K562 (cell line): ENCODE measurements at regions not wholly inside any gene's neighbourhood (a gene's known extent, or its start where the extent isn't known, plus 50 kb on each side); places are given as distances from the start of the nearest gene placed in this dataset.
A peak's percentile ranks its signal among the peaks of the same experiment; 100 is the strongest.

Experiments
- ATAC-seq: fragments of 200-7000 bp; cut with Tn5 transposase; 3 replicates; pipeline ENCODE4 v1.9.1; 2020; ENCODE audit warnings: moderate library complexity
- BruUV-seq: library from RNA; stranded (reverse); fragments of 400-500 nt; replicated peaks from 2 replicates; lab custom pipeline; 2021; lab: Mats Ljungman, UMichigan
- CTCF ChIA-PET: fragments of 300-600 bp; formaldehyde crosslinking; extraction: SDS; loops from one replicate; lab custom pipeline; 2021; ENCODE audit warnings: low intra/inter-chr PET ratio; lab: Yijun Ruan, JAX
- POLR2A ChIA-PET: fragments of 300-600, 350-650 bp; sonication (Branson Sonifier 250); formaldehyde crosslinking; extraction: SDS; loops from one replicate; lab custom pipeline; 2021; ENCODE audit warnings: antibody characterized with exemption, inconsistent platforms; lab: Yijun Ruan, JAX
- DNase-seq, 4 experiments: peaks; one replicate each; pipeline versions ENCODE4 v3.0.0 to v3.0.0-alpha.2; 2011 to 2018; ENCODE audit warnings: low spot score in 3 of 4, mixed read lengths in 3 of 4; ENCODE audit errors: extremely low read depth in 1 of 4
- FAIRE-seq: peaks from 2 replicates; lab custom pipeline; 2011; peaks lifted over from hg19 to GRCh38; lab: Jason Lieb, UNC
- H2AFZ ChIP-seq: 2 replicates; pipeline ENCODE4 v1.6.0; 2011; ENCODE audit warnings: low read depth, low read length, control low read depth, inconsistent platforms
- H3K27ac ChIP-seq: fragments of 200-600 bp; 3 replicates; pipeline ENCODE4 v1.8.0; 2011; ENCODE audit warnings: low read depth, mild to moderate bottlenecking, control low read depth, inconsistent platforms, low read length, moderate library complexity, mixed read lengths; ENCODE audit errors: extremely low read depth
- H3K27me3 ChIP-seq, 2 experiments: fragments of 300-600 bp in 1 of 2; 2 replicates in 1 of 2; 3 replicates in 1 of 2; pipeline versions ENCODE4 v1.6.0 to v1.8.0; 2011; ENCODE audit warnings: inconsistent platforms in 2 of 2, low read length in 2 of 2, mild to moderate bottlenecking in 1 of 2, mixed read lengths in 1 of 2, moderate library complexity in 1 of 2; ENCODE audit not compliant: control insufficient read depth in 2 of 2, insufficient read depth in 2 of 2
- H3K36me3 ChIP-seq: fragments of 300-600 bp; 3 replicates; pipeline ENCODE4 v1.8.0; 2011; ENCODE audit warnings: mild to moderate bottlenecking, low read length, inconsistent platforms; ENCODE audit not compliant: control insufficient read depth, insufficient read depth
- H3K4me1 ChIP-seq, 2 experiments: fragments of 200-600 bp in 1 of 2; replicated peaks in 1 of 2; 2 replicates in 1 of 2; 3 replicates in 1 of 2; pipeline versions ENCODE4 v1.5.1 to v1.8.0; 2011; ENCODE audit warnings: inconsistent platforms in 2 of 2, low read length in 2 of 2, mild to moderate bottlenecking in 1 of 2, mixed read lengths in 1 of 2, moderate library complexity in 1 of 2; ENCODE audit not compliant: control insufficient read depth in 2 of 2, insufficient read depth in 2 of 2
- H3K4me2 ChIP-seq: 2 replicates; pipeline ENCODE4 v1.6.1; 2011; ENCODE audit warnings: low read length, control low read depth, inconsistent platforms, mixed read lengths; ENCODE audit not compliant: insufficient read depth
- H3K4me3 ChIP-seq: fragments of 200-600 bp; sonication (generic), shearing (Covaris generic); 2 replicates; pipeline ENCODE4 v1.5.1; 2016; ENCODE audit warnings: control low read depth, inconsistent platforms
- H3K79me2 ChIP-seq: fragments of 200-600 bp; 3 replicates; pipeline ENCODE4 v1.8.0; 2011; ENCODE audit warnings: low read length, inconsistent platforms; ENCODE audit not compliant: control insufficient read depth, insufficient read depth
- H3K9ac ChIP-seq, 2 experiments: 2 replicates each; pipeline versions ENCODE4 v1.6.0 to v1.6.1; 2011; ENCODE audit warnings: low read depth in 2 of 2, low read length in 2 of 2, control low read depth in 1 of 2, inconsistent platforms in 1 of 2, mild to moderate bottlenecking in 1 of 2, mixed read lengths in 1 of 2; ENCODE audit not compliant: insufficient read depth in 1 of 2
- H3K9me1 ChIP-seq: one replicate; pipeline ENCODE4 v1.6.0; 2011; ENCODE audit warnings: inconsistent platforms, mild to moderate bottlenecking, low read length, moderate library complexity; ENCODE audit not compliant: control insufficient read depth, insufficient read depth
- H3K9me3 ChIP-seq: replicated peaks from 2 replicates; pipeline ENCODE4 v1.5.1; 2011; ENCODE audit warnings: low read depth, low read length, inconsistent platforms; ENCODE audit not compliant: control insufficient read depth, insufficient read depth
- H4K20me1 ChIP-seq: replicated peaks from 2 replicates; pipeline ENCODE4 v1.6.1; 2011; ENCODE audit warnings: low read length, inconsistent platforms, mixed read lengths; ENCODE audit not compliant: control insufficient read depth, insufficient read depth
- NFIC ChIP-seq: fragments of 450-650 bp; IDR thresholded peaks from 2 replicates; pipeline ENCODE4 v1.6.1; 2017; ENCODE audit warnings: mild to moderate bottlenecking, inconsistent platforms
- ZMIZ1 ChIP-seq, 2 experiments: fragments of 150-350 bp in 1 of 2; IDR thresholded peaks; 2 replicates each; pipeline ENCODE4 v1.6.1; 2012 to 2016; ENCODE audit warnings: low read depth in 2 of 2, low read length in 2 of 2, mild to moderate bottlenecking in 1 of 2, moderate library complexity in 1 of 2
- whole genome bisulfite sequencing: fragments of 100-300 bp; shearing (Covaris generic); methylation state at CpG from one replicate; pipeline ENCODE4 v1.1.6; 2016; ENCODE audit warnings: low coverage, mixed read lengths; ENCODE audit not compliant: insufficient coverage; ENCODE audit errors: missing lambda C conversion rate; 5-methylcytosine and 5-hydroxymethylcytosine counted together
- in situ Hi-C: fragments of 300-500 bp; cut with MboI; formaldehyde crosslinking; loops from 4 replicates; pipeline ENCODE4 v1.15.0; 2018; ENCODE audit warnings: inconsistent platforms, mixed read lengths
- intact Hi-C: fragments of 100-400 bp; cut with micrococcal nuclease; formaldehyde crosslinking; loops from 2 replicates; pipeline ENCODE4 v1.14.2; 2022
- TF ChIP-seq, protein P1 (sequence below): fragments of 450-650 bp; IDR thresholded peaks from 2 replicates; pipeline ENCODE4 v1.6.1; 2016; ENCODE audit warnings: low read depth

DNA sequence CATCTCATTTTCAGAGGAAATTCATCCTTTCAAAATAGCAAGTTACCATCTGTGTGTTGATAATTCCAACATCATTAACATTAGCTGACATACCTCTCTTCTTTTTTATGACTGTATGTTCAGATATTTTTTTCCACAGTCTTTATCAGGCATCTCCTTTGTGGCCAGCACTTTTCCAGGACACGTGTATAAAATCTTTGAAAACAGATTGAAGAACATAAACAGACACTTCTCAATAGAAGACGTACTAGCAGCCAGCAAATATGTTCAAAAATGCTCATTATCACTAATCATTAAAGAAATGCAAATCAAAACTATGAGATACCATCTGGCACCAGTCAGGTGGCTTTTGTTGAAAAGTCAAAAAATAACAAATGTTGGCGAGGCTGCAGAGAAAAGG lies 734.3 kb downstream of the SEMA5A start (continued):
- TF ChIP-seq, protein P1, sequence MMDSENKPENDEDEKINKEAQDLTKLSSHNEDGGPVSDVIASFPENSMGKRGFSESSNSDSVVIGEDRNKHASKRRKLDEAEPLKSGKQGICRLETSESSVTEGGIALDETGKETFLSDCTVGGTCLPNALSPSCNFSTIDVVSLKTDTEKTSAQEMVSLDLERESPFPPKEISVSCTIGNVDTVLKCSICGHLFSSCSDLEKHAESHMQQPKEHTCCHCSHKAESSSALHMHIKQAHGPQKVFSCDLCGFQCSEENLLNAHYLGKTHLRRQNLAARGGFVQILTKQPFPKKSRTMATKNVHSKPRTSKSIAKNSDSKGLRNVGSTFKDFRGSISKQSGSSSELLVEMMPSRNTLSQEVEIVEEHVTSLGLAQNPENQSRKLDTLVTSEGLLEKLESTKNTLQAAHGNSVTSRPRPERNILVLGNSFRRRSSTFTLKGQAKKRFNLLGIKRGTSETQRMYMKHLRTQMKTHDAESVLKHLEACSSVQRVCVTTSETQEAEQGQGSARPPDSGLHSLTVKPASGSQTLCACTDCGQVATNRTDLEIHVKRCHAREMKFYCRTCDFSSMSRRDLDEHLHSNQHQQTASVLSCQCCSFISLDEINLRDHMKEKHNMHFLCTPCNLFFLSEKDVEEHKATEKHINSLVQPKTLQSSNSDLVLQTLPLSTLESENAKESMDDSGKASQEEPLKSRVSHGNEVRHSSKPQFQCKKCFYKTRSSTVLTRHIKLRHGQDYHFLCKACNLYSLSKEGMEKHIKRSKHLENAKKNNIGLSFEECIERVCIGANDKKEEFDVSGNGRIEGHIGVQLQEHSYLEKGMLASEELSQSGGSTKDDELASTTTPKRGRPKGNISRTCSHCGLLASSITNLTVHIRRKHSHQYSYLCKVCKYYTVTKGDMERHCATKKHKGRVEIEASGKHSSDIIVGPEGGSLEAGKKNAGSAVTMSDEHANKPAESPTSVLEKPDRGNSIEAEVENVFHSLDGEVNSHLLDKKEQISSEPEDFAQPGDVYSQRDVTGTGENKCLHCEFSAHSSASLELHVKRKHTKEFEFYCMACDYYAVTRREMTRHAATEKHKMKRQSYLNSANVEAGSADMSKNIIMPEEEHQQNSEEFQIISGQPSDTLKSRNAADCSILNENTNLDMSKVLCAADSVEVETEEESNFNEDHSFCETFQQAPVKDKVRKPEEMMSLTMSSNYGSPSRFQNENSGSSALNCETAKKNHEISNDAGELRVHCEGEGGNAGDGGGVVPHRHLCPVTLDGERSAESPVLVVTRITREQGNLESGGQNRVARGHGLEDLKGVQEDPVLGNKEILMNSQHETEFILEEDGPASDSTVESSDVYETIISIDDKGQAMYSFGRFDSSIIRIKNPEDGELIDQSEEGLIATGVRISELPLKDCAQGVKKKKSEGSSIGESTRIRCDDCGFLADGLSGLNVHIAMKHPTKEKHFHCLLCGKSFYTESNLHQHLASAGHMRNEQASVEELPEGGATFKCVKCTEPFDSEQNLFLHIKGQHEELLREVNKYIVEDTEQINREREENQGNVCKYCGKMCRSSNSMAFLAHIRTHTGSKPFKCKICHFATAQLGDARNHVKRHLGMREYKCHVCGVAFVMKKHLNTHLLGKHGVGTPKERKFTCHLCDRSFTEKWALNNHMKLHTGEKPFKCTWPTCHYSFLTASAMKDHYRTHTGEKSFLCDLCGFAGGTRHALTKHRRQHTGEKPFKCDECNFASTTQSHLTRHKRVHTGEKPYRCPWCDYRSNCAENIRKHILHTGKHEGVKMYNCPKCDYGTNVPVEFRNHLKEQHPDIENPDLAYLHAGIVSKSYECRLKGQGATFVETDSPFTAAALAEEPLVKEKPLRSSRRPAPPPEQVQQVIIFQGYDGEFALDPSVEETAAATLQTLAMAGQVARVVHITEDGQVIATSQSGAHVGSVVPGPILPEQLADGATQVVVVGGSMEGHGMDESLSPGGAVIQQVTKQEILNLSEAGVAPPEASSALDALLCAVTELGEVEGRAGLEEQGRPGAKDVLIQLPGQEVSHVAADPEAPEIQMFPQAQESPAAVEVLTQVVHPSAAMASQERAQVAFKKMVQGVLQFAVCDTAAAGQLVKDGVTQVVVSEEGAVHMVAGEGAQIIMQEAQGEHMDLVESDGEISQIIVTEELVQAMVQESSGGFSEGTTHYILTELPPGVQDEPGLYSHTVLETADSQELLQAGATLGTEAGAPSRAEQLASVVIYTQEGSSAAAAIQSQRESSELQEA = no peak

DNA sequence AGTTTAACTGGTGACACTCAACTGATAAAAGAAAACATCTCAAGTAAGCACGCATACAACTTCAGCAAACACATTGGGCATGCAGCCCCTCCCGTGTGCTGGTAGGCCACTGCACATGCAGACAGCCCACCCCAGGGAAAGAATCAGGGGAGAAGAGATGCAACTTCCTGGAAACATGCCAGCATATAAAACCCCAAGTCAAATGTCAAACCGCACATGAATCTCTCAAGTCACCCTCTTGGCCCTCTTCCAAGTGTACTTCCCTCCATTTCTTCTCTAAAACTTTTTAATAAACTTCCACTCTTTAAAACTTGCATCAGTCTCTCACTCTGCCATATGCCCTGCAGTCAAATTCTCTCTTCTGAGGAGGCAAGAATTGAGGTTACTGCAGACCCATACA lies 732.7 kb downstream of the SEMA5A start:
- TF ChIP-seq ZMIZ1 (IDR thresholded peaks at IDR 0.05; ENCODE audit: low read depth in 2 of 2, low read length in 2 of 2) (no peak), NFIC (peak; percentile 26)
- H2AFZ ChIP-seq = no peak overlapping the region
- H3K4me1 ChIP-seq = no peaks in the 10 kb centered on the region
- POLR2A ChIA-PET = no interaction called here
- no peak overlapping the region for H3K4me3 ChIP-seq
- H3K27ac ChIP-seq = no peak overlapping the region
- H3K27me3 ChIP-seq = no peaks in the 10 kb centered on the region
- DNase-seq (no peak), FAIRE-seq (no peak), ATAC-seq (no peak)
- no TSS peak for BruUV-seq
- H3K9me3 ChIP-seq = 0 out of 2 replicates have a peak, but pooled peaks cover 1% of the 10 kb centered on the region
- no peaks in the 10 kb centered on the region for H3K79me2 ChIP-seq
- 2% methylated on average over 3 of the region's 3 CpGs for WGBS
- in situ Hi-C loops (no loop called here), intact Hi-C loops (no loop called here)
- no peak overlapping the region for H3K4me2 ChIP-seq
- H3K9ac ChIP-seq = no peak overlapping the region
- H4K20me1 ChIP-seq = no peaks in the 10 kb centered on the region
- H3K36me3 ChIP-seq = no peaks in the 10 kb centered on the region
- H3K9me1 ChIP-seq = no peaks in the 10 kb centered on the region
- CTCF ChIA-PET = interaction anchor here (0.6 kb wide), 1 partner anchor 187 kb away, joined by 3 read pairs; no protein-coding TSS in a partner anchor
